GM20000 (cell line): ENCODE measurements at regions not wholly inside any gene's neighbourhood (a gene's known extent, or its start where the extent isn't known, plus 50 kb on each side); places are given as distances from the start of the nearest gene placed in this dataset.
"Not testable (repeated sequence)": the region's sequence is repeated elsewhere in the genome, so short reads cannot be mapped to it uniquely, and the experiment has no call there.

Source experiments
- DNase-seq: peaks from one replicate; pipeline ENCODE4 v3.0.0; 2012; ENCODE audit warnings: low spot score
- TF ChIP-seq, protein P1 (sequence below): IDR thresholded peaks from 2 replicates; pipeline ENCODE4 v1.5.1; 2012; ENCODE audit warnings: mild to moderate bottlenecking, control low read depth; ENCODE audit errors: extremely low read depth, missing control alignments

DNA sequence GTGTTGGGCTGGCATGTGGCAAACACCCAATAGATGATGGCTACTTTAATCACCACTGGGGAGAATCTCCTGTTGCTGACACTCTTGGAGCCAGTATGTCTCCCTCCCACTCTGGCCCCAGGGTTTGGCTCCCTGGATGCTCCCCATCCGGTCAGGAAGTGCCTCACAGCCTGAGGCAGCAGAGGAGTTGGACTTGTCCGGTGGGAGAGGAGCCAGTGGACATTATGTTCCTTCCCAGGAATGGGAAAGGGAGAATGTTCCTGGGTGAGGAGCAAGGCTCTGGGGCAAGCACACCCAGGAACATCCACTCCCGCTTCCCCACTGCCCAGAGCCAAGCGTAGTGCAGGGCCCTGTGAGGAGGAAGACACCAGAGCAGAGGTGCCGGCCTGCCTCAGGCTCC lies 84.6 kb upstream of the NAV2 start:
- no peak for DNase-seq

GRCh38 chr11:19627566-19627965 lies 85.1 kb upstream of the NAV2 start:
- DNase-seq: no peak
- TF ChIP-seq, protein P1, sequence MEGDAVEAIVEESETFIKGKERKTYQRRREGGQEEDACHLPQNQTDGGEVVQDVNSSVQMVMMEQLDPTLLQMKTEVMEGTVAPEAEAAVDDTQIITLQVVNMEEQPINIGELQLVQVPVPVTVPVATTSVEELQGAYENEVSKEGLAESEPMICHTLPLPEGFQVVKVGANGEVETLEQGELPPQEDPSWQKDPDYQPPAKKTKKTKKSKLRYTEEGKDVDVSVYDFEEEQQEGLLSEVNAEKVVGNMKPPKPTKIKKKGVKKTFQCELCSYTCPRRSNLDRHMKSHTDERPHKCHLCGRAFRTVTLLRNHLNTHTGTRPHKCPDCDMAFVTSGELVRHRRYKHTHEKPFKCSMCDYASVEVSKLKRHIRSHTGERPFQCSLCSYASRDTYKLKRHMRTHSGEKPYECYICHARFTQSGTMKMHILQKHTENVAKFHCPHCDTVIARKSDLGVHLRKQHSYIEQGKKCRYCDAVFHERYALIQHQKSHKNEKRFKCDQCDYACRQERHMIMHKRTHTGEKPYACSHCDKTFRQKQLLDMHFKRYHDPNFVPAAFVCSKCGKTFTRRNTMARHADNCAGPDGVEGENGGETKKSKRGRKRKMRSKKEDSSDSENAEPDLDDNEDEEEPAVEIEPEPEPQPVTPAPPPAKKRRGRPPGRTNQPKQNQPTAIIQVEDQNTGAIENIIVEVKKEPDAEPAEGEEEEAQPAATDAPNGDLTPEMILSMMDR: no peak

More for the DNA sequence above, 84.6 kb upstream of the NAV2 start:
- TF ChIP-seq, protein P1: no peak

DNA sequence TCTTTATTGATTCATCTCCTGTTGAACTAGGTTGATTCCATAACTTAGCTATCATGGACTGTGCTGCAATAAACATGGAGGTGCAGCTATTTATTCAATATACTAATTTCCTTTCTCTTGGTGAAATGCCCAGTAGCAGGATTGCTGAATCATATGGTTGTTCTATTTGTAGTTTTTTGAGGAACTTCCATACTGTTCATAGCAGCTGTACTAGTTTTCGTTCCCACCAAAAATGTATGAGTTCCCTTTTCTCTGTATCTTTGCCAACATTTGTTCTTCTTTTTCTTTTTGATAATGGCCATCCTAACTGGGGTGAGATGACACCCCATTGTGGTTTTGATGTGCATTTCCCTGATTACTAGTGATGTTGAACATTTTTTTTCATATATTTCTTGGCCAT lies 87.2 kb upstream of the NAV2 start:
- DNase-seq: no peak
- TF ChIP-seq, protein P1: no peak

DNA sequence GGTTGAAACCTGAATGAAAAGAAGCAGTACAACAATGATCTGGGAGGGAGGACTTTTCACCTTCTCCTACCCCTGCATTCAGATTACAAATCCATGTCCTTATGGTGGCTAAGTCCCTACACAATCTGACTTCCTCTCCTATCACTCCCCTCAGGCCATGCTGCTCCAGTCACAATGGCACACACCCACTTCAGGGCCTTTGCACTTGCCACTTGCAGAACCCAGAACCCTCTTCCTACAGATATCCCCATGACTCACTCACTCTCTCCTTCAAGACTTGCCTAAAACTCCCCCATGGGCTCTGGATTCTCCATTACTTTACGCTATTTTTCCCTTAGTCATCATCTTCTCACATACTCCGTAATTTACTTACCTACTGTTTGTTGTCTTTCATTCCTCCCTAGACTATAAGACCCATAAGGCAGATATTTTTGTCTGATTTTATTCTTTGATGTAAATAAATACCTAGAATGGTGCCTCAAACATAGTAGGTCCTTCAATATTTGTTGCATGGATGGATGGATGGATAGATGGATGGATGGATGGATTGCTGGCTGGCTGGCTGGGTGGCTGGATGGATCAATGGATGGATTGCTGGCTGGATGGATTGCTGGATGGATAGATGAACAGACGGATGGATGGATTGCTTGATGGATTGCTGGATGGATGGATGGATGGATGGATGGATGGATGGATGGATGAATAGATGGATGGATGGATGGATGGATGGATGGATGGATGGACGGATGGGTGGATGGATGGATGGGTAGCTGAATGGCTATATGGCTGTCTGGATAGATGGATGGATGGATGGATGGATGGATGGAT lies 94.7 kb upstream of the NAV2 start:
- TF ChIP-seq, protein P1: no peak
- DNase-seq: no peak

DNA sequence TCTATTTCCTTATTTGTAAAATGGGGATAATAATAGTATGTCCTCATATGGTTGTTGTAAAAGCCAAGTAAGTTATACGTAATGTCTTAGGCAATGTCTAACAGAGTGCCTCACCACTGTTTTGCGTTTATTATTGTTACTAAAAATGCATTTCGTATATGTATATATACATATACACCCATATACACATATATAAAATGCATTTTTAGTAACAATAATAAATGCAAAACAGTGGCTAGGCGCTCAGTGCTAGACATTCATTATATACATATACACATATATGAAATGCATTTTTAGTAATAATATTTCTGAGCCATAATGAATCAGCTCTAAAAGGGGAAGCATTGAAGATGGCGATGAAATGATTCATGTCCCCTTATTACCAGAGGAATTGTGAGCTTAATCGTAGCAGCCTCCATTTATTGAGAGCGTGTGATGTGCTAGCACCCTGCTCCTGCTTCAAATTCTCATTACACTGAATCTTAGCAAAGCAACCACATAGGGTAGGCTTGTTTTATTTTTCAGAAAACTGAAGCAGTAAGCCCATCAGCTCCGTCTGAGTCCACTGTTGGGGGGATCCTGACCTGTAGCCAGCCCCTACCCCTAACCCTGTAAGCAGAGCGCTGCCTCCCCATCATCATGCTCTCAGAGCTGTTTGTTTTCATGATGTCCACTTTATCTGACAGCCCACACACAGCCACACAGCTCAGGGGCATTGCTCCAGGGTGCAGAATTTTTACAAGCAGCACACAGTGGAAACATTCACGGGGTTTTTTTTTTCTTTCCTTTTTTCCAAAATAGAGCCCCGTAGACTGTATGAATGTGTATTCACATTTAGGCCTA lies 97.1 kb upstream of the NAV2 start:
- no peak for DNase-seq
- TF ChIP-seq, protein P1: no peak

- TF ChIP-seq, protein P1: no peak
- DNase-seq: peak; percentile 15
These were observed 98.2 kb upstream of the NAV2 start for GRCh38 chr11:19614370-19614940.

GRCh38 chr11:19612025-19612424 lies 100.6 kb upstream of the NAV2 start:
- not testable (repeated sequence) for DNase-seq
